ENCODE measurements at regions not wholly inside any gene's neighbourhood (a gene's known extent, or its start where the extent isn't known, plus 50 kb on each side); places are given as distances from the start of the nearest gene placed in this dataset.

GRCh38 chr14:23725528-23725927, 89.4 kb downstream of the DHRS2 start:
- TF ChIP-seq CTCF (IDR thresholded peaks at IDR 0.05) (no peak), POLR2A (IDR thresholded peaks at IDR 0.05) (no peak)

Measured in Peyer's patch (tissue), 4 donors.